Body of pancreas (tissue), 4 donors: ENCODE measurements at regions not wholly inside any gene's neighbourhood (a gene's known extent, or its start where the extent isn't known, plus 50 kb on each side); places are given as distances from the start of the nearest gene placed in this dataset.

Experiments
- ATAC-seq: fragments of 150-250 bp; one replicate; pipeline ENCODE4 v1.9.1; 2016
- DNase-seq, 4 donors: peaks; one replicate each; pipeline ENCODE4 v3.0.0-alpha.2; 2019
- H3K27ac ChIP-seq, 4 donors: fragments of 200-600 bp; sonication (generic); 1 replicate in 3 of 4; 2 replicates in 1 of 4; pipeline versions ENCODE4 v1.5.1 to v1.6.1; 2016 to 2019; ENCODE audit warnings: mild to moderate bottlenecking in 1 of 4, mixed read lengths in 1 of 4, moderate library complexity in 1 of 4
- H3K27me3 ChIP-seq, 2 donors: fragments of 200-600 bp; sonication (generic); one replicate each; pipeline ENCODE4 v1.6.0; 2016; ENCODE audit warnings: mild to moderate bottlenecking in 1 of 2
- H3K36me3 ChIP-seq, 2 donors: fragments of 200-600 bp; sonication (generic); replicated peaks in 1 of 2; 2 replicates each; pipeline ENCODE4 v1.5.1; 2016; ENCODE audit warnings: low read depth in 2 of 2; ENCODE audit not compliant: insufficient read depth in 1 of 2
- H3K4me1 ChIP-seq: fragments of 200-600 bp; sonication (generic); one replicate; pipeline ENCODE4 v1.6.0; 2016
- H3K4me3 ChIP-seq, 2 donors: fragments of 200-600 bp; sonication (generic); 1 replicate in 1 of 2; 2 replicates in 1 of 2; pipeline ENCODE4 v1.5.1; 2016 to 2019
- H3K9me3 ChIP-seq, 3 donors: fragments of 200-600 bp; sonication (generic); 1 replicate in 2 of 3; 2 replicates in 1 of 3; pipeline ENCODE4 v1.5.1; 2016
- CTCF ChIP-seq, 7 experiments: fragments of 450-650 bp in 4 of 7; fragments of 200-600 bp in 3 of 7; sonication (generic) in 3 of 7; IDR thresholded peaks; one replicate each; pipeline ENCODE4 v1.5.1; 2016 to 2019; ENCODE audit warnings: antibody characterized with exemption in 7 of 7
- POLR2A ChIP-seq, 3 donors: fragments of 450-650 bp; IDR thresholded peaks; one replicate each; pipeline ENCODE4 v1.6.1; 2016; ENCODE audit warnings: antibody characterized with exemption in 3 of 3, mild to moderate bottlenecking in 2 of 3
- WGBS, 2 donors: methylation state at CpG; one replicate each; pipeline ENCODE4 v1.1.5; 2017; 5-methylcytosine and 5-hydroxymethylcytosine counted together
- intact Hi-C: fragments of 100-400 bp; cut with DNase I; formaldehyde crosslinking; loops from one replicate; pipeline ENCODE4 v1.15.1; 2023

GRCh38 chr5:128668921-128669320, 130.9 kb upstream of the FBN2 start:
- Histone ChIP-seq H3K36me3 (no peaks in the 10 kb centered on the region), H3K4me3 (no peak overlapping the region), H3K9me3 (no peaks in the 10 kb centered on the region), H3K4me1 (no peaks in the 10 kb centered on the region), H3K27ac (no peak overlapping the region), H3K27me3 (no peaks in the 10 kb centered on the region)
- TF ChIP-seq POLR2A (IDR thresholded peaks at IDR 0.05) (no peak), CTCF (IDR thresholded peaks at IDR 0.05) (no peak)
- intact Hi-C loops = no loop called here
- ATAC-seq (no peak), DNase-seq (no peak)
- 63 to 68% methylated on average over 6 of the region's 6 CpGs for WGBS, 2 donors

GRCh38 chr5:128669803-128670202, 131.8 kb upstream of the FBN2 start:
- TF ChIP-seq CTCF (IDR thresholded peaks at IDR 0.05) (no peak), POLR2A (IDR thresholded peaks at IDR 0.05) (no peak)
- H3K36me3 ChIP-seq = no peaks in the 10 kb centered on the region
- no peaks in the 10 kb centered on the region for H3K4me1 ChIP-seq
- peak in 1 of 4 donors; percentile 15 for DNase-seq
- intact Hi-C loops = no loop called here
- H3K27me3 ChIP-seq = no peaks in the 10 kb centered on the region
- H3K9me3 ChIP-seq = no peaks in the 10 kb centered on the region
- no peak overlapping the region for H3K27ac ChIP-seq
- no peak for ATAC-seq
- 32 to 54% methylated on average over 2 of the region's 2 CpGs for WGBS, 2 donors
- no peak overlapping the region for H3K4me3 ChIP-seq

- intact Hi-C loops = no loop called here
- DNase-seq = no peak
Measured at GRCh38 chr5:128671943-128672342, 133.9 kb upstream of the FBN2 start.

DNA sequence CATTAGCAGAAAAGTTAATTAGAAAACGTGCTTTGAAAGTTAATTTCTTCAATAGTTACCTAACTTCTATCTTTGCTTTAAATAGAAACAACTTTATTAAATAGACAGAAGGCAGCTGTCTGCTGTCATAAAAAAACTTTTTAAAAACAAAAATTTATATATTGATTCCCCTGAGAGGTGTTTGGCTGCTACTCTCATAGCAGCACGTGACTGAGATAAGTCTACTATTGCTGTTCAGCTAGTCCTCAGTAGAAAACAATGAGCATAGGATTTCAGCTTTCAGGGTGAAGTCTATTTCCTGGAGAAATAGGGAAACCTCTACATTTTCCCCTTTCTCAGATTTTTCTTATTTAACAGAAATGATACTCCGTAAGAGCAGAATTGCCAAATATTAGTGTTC, 135.0 kb upstream of the FBN2 start:
- Histone ChIP-seq H3K27me3 (no peaks in the 10 kb centered on the region), H3K36me3 (no peaks in the 10 kb centered on the region), H3K4me3 (no peak overlapping the region), H3K27ac (no peak overlapping the region), H3K9me3 (no peaks in the 10 kb centered on the region), H3K4me1 (no peaks in the 10 kb centered on the region)
- DNase-seq = no peak
- TF ChIP-seq CTCF (IDR thresholded peaks at IDR 0.05) = no peak
- TF ChIP-seq POLR2A (IDR thresholded peaks at IDR 0.05) = no peak
- WGBS, 2 donors = 28 to 35% methylated on average over 3 of the region's 3 CpGs
- no peak for ATAC-seq
- intact Hi-C loops = no loop called here

More at GRCh38 chr5:128671943-128672342, 133.9 kb upstream of the FBN2 start:
- WGBS, 2 donors = 16 to 18% methylated on average over 2 of the region's 2 CpGs
- Histone ChIP-seq H3K9me3 (no peaks in the 10 kb centered on the region), H3K4me1 (no peaks in the 10 kb centered on the region), H3K27me3 (no peaks in the 10 kb centered on the region), H3K4me3 (no peak overlapping the region), H3K27ac (no peak overlapping the region), H3K36me3 (no peaks in the 10 kb centered on the region)
- ATAC-seq = no peak
- no peak for TF ChIP-seq POLR2A (IDR thresholded peaks at IDR 0.05)
- no peak for TF ChIP-seq CTCF (IDR thresholded peaks at IDR 0.05)

DNA sequence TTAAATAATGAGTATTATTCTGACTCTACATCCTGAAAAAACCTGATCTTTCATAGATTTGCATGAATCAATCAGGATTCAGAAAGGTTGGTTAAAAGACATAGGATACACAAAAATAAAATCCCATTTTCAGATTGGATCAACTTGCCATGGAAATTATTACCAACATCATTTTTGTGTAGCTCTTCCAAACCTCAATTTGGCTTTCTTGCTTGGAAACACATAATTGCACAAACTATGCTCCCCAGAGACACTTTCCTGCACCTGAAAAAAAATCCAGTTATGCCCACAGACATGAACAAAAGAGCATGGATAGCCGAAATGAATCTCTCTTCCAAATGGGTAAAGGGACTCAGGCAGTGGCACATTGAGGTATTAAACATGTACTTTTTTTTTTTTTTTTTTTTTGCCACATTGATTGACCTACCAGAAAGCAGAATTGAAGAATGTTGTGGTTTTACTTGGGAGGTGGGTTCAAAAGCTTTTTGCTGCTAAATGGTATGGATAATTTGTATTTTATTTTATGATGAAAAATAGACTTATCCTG, 135.4 kb upstream of the FBN2 start:
- H3K4me1 ChIP-seq = no peaks in the 10 kb centered on the region
- WGBS, 2 donors = 36 to 38% methylated on average over 1 of the region's 1 CpG
- no peak overlapping the region for H3K4me3 ChIP-seq
- intact Hi-C loops = no loop called here
- no peak for TF ChIP-seq POLR2A (IDR thresholded peaks at IDR 0.05)
- no peak for TF ChIP-seq CTCF (IDR thresholded peaks at IDR 0.05)
- H3K36me3 ChIP-seq = no peaks in the 10 kb centered on the region
- no peak for ATAC-seq
- H3K27ac ChIP-seq = no peak overlapping the region
- no peaks in the 10 kb centered on the region for H3K27me3 ChIP-seq
- DNase-seq = no peak
- no peaks in the 10 kb centered on the region for H3K9me3 ChIP-seq
